Natural killer cell (primary cell): ENCODE measurements at regions not wholly inside any gene's neighbourhood (a gene's known extent, or its start where the extent isn't known, plus 50 kb on each side); places are given as distances from the start of the nearest gene placed in this dataset.

Source experiments
- ATAC-seq, 3 donors: fragments of 150-1000 bp in 2 of 3; fragments of 200-7000 bp in 1 of 3; cut with Tn5 transposase; 1 replicate in 1 of 3; 2 replicates in 2 of 3; pipeline ENCODE4 v1.10.0; 2021; ENCODE audit warnings: mild to moderate bottlenecking in 2 of 3, moderate library complexity in 2 of 3
- DNase-seq, 2 donors: peaks; one replicate each; pipeline versions ENCODE4 v3.0.0 to v3.0.0-alpha.2; 2013 to 2021; ENCODE audit warnings: mixed read lengths in 1 of 2
- H3K27ac ChIP-seq: one replicate; pipeline ENCODE4 v1.5.1; 2013; ENCODE audit warnings: mild to moderate bottlenecking, low read length
- H3K27me3 ChIP-seq: one replicate; pipeline ENCODE4 v1.6.1; 2013; ENCODE audit warnings: low read length; ENCODE audit not compliant: control insufficient read depth, insufficient read depth
- H3K36me3 ChIP-seq: one replicate; pipeline ENCODE4 v1.6.1; 2013; ENCODE audit warnings: low read length; ENCODE audit not compliant: control insufficient read depth, insufficient read depth
- H3K4me1 ChIP-seq: one replicate; pipeline ENCODE4 v1.6.1; 2013; ENCODE audit warnings: low read length; ENCODE audit not compliant: control insufficient read depth, insufficient read depth
- H3K4me3 ChIP-seq: one replicate; pipeline ENCODE4 v1.5.1; 2013; ENCODE audit warnings: low read length
- H3K9me3 ChIP-seq: one replicate; pipeline ENCODE4 v1.6.1; 2013; ENCODE audit warnings: low read length; ENCODE audit not compliant: control insufficient read depth, insufficient read depth
- H3K27ac Mint-ChIP-seq, 2 donors: one replicate each; pipeline ENCODE4 v1.8.0; 2022; ENCODE audit warnings: mild to moderate bottlenecking in 2 of 2, mixed read lengths in 2 of 2, moderate library complexity in 1 of 2
- H3K27me3 Mint-ChIP-seq, 2 donors: one replicate each; pipeline ENCODE4 v1.8.0; 2022; ENCODE audit warnings: low read depth in 2 of 2, mixed read lengths in 2 of 2
- H3K36me3 Mint-ChIP-seq: one replicate; pipeline ENCODE4 v1.8.0; 2022; ENCODE audit warnings: mixed read lengths
- H3K4me1 Mint-ChIP-seq, 2 donors: one replicate each; pipeline ENCODE4 v1.8.0; 2022; ENCODE audit warnings: mixed read lengths in 2 of 2
- H3K4me3 Mint-ChIP-seq: one replicate; pipeline ENCODE4 v1.8.0; 2022; ENCODE audit warnings: mild to moderate bottlenecking, moderate library complexity, mixed read lengths
- H3K9me3 Mint-ChIP-seq, 2 donors: one replicate each; pipeline ENCODE4 v1.8.0; 2022; ENCODE audit warnings: mixed read lengths in 2 of 2
- CTCF ChIP-seq: fragments of 200-600 bp; IDR thresholded peaks from one replicate; pipeline ENCODE4 v1.8.0; 2022; ENCODE audit warnings: antibody characterized with exemption
- WGBS: methylation state at CpG from one replicate; pipeline ENCODE4 v1.1.7; 2013; ENCODE audit warnings: missing lambda C conversion rate; ENCODE audit not compliant: insufficient coverage; 5-methylcytosine and 5-hydroxymethylcytosine counted together
- intact Hi-C: fragments of 100-400 bp; cut with micrococcal nuclease; formaldehyde crosslinking; loops from one replicate; pipeline ENCODE4 v1.14.2; 2022

DNA sequence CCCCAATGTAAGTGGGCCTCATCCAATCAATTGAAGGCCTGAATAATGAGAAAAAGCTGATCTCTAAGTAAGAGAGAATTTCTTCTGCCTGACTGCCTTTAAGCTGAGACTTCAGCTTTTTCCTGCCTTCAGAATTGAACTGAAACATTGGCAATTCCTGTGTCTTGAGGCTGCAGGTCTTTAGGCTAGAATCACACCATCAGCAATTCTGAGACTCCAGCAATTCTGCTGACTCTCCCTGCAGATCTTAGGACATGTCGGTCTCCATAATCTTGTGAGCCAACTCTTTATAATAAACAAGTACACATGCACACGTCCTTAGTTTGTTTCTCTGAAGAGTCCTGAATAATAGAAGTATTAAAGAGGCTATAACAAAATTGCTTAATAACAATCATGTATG, 209.1 kb downstream of the FSIP2 start:
- H3K27me3 Mint-ChIP-seq: no peaks in the 10 kb centered on the region
- no CpG with 5 or more reads among the region's 2 CpGs for WGBS

GRCh38 chr2:185952100-185952499, 213.5 kb downstream of the FSIP2 start:
- H3K9me3 ChIP-seq: no peaks in the 10 kb centered on the region
- H3K9me3 Mint-ChIP-seq: peaks cover 9 to 14% of the 10 kb centered on the region in 2 donors
- no peaks in the 10 kb centered on the region for H3K27me3 Mint-ChIP-seq
- H3K4me1 Mint-ChIP-seq: no peaks in the 10 kb centered on the region
- DNase-seq: no peak
- no peaks in the 10 kb centered on the region for H3K36me3 Mint-ChIP-seq
- no peaks in the 10 kb centered on the region for H3K4me1 ChIP-seq
- 100% methylated on average over 1 of the region's 3 CpGs for WGBS
- H3K36me3 ChIP-seq: no peaks in the 10 kb centered on the region
- no peaks in the 10 kb centered on the region for H3K27me3 ChIP-seq
- no peak overlapping the region for H3K4me3 ChIP-seq
- intact Hi-C loops: no loop called here
- ATAC-seq: no peak
- no peak overlapping the region for H3K4me3 Mint-ChIP-seq
- H3K27ac Mint-ChIP-seq: no peak overlapping the region
- H3K27ac ChIP-seq: no peak overlapping the region
- TF ChIP-seq CTCF: no peak

More for the DNA sequence above, 209.1 kb downstream of the FSIP2 start:
- H3K9me3 ChIP-seq: no peaks in the 10 kb centered on the region
- no peak for TF ChIP-seq CTCF
- Mint-ChIP-seq H3K4me3 (no peak overlapping the region), H3K9me3 (peaks cover 4 to 8% of the 10 kb centered on the region in 2 donors), H3K4me1 (no peaks in the 10 kb centered on the region), H3K27ac (no peak overlapping the region), H3K36me3 (no peaks in the 10 kb centered on the region)
- no peak overlapping the region for H3K27ac ChIP-seq
- no peak overlapping the region for H3K4me3 ChIP-seq
- no peaks in the 10 kb centered on the region for H3K27me3 ChIP-seq
- no peaks in the 10 kb centered on the region for H3K36me3 ChIP-seq
- intact Hi-C loops: no loop called here
- DNase-seq (no peak), ATAC-seq (no peak)
- H3K4me1 ChIP-seq: no peaks in the 10 kb centered on the region

DNA sequence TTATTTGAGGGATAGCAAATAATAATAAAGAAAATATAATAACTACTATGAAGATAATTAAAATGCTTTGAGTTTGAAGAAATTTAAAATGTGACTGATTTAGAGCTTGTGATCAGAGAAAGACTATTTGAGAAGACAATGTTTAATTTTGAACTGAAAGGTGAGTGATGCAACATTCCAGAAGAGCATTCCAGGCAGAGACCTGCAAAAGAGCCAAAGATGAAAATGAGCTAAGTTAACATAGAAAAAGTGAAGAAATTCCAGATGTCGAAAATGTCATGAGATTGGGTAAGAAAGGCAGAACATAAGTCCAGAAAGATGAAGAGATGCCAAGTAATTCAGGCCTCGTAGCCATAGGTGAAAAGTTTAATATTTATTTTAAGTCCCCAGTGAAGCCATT, 215.8 kb downstream of the FSIP2 start:
- no peak for DNase-seq
- no peaks in the 10 kb centered on the region for H3K4me1 Mint-ChIP-seq
- TF ChIP-seq CTCF: no peak
- peaks cover 4% of the 10 kb centered on the region for H3K36me3 Mint-ChIP-seq
- WGBS: 73% methylated on average over 2 of the region's 2 CpGs
- ATAC-seq: no peak
- H3K27me3 Mint-ChIP-seq: no peaks in the 10 kb centered on the region
- H3K27me3 ChIP-seq: no peaks in the 10 kb centered on the region
- H3K27ac ChIP-seq: no peak overlapping the region
- intact Hi-C loops: no loop called here
- H3K4me3 Mint-ChIP-seq: no peak overlapping the region
- no peak overlapping the region for H3K27ac Mint-ChIP-seq
- H3K9me3 ChIP-seq: no peaks in the 10 kb centered on the region
- H3K4me1 ChIP-seq: no peaks in the 10 kb centered on the region
- no peak overlapping the region for H3K4me3 ChIP-seq
- no peaks in the 10 kb centered on the region for H3K36me3 ChIP-seq
- peaks cover 15 to 22% of the 10 kb centered on the region in 2 donors for H3K9me3 Mint-ChIP-seq

GRCh38 chr2:185955050-185955449, 216.4 kb downstream of the FSIP2 start:
- Mint-ChIP-seq H3K36me3 (peaks cover 10% of the 10 kb centered on the region), H3K4me1 (no peaks in the 10 kb centered on the region), H3K4me3 (no peak overlapping the region), H3K27ac (no peak overlapping the region), H3K27me3 (no peaks in the 10 kb centered on the region), H3K9me3 (peaks cover 13 to 19% of the 10 kb centered on the region in 2 donors)
- WGBS: no CpG with 5 or more reads among the region's 1 CpG
- no peaks in the 10 kb centered on the region for H3K36me3 ChIP-seq
- H3K27me3 ChIP-seq: no peaks in the 10 kb centered on the region
- ATAC-seq (no peak), DNase-seq (no peak)
- H3K9me3 ChIP-seq: no peaks in the 10 kb centered on the region
- intact Hi-C loops: no loop called here
- H3K27ac ChIP-seq: no peak overlapping the region
- H3K4me3 ChIP-seq: no peak overlapping the region
- no peaks in the 10 kb centered on the region for H3K4me1 ChIP-seq
- TF ChIP-seq CTCF: no peak
